Ascending aorta (tissue), 2 donors: ENCODE measurements at regions not wholly inside any gene's neighbourhood (a gene's known extent, or its start where the extent isn't known, plus 50 kb on each side); places are given as distances from the start of the nearest gene placed in this dataset.
"Not testable (repeated sequence)": the region's sequence is repeated elsewhere in the genome, so short reads cannot be mapped to it uniquely, and the experiment has no call there.

ENCODE experiments used
- DNase-seq, 2 donors: peaks; one replicate each; pipeline ENCODE4 v3.0.0-alpha.2; 2019; ENCODE audit warnings: low spot score in 2 of 2
- H3K27ac ChIP-seq, 2 donors: fragments of 200-600 bp; sonication (generic); one replicate each; pipeline ENCODE4 v1.5.1; 2016 to 2017; ENCODE audit warnings: mild to moderate bottlenecking in 1 of 2
- H3K27me3 ChIP-seq: fragments of 200-600 bp; sonication (generic); one replicate; pipeline ENCODE4 v1.5.1; 2017
- H3K36me3 ChIP-seq, 2 donors: fragments of 200-600 bp; sonication (generic); one replicate each; pipeline ENCODE4 v1.5.1; 2016
- H3K4me1 ChIP-seq, 2 donors: fragments of 200-600 bp; sonication (generic); one replicate each; pipeline ENCODE4 v1.5.1; 2016 to 2017; ENCODE audit warnings: mild to moderate bottlenecking in 1 of 2
- H3K4me3 ChIP-seq, 2 donors: fragments of 200-600 bp; sonication (generic); one replicate each; pipeline ENCODE4 v1.5.1; 2016 to 2017; ENCODE audit warnings: mild to moderate bottlenecking in 1 of 2
- H3K9me3 ChIP-seq, 2 donors: fragments of 200-600 bp; sonication (generic); one replicate each; pipeline ENCODE4 v1.5.1; 2016
- CTCF ChIP-seq, 3 experiments: fragments of 200-600 bp in 2 of 3; fragments of 450-650 bp in 1 of 3; sonication (generic) in 2 of 3; IDR thresholded peaks; one replicate each; pipeline ENCODE4 v1.5.1; 2016 to 2019; ENCODE audit warnings: antibody characterized with exemption in 3 of 3, mild to moderate bottlenecking in 1 of 3, moderate library complexity in 1 of 3
- intact Hi-C: fragments of 100-400 bp; cut with DNase I; formaldehyde crosslinking; loops from one replicate; pipeline ENCODE4 v1.15.1; 2023

- intact Hi-C loops, result no loop called here
- no peak for TF ChIP-seq CTCF (IDR thresholded peaks at IDR 0.05)
- H3K36me3 ChIP-seq, result no peaks in the 10 kb centered on the region
- H3K27ac ChIP-seq, result no peak overlapping the region
- no peak overlapping the region for H3K4me3 ChIP-seq
- H3K9me3 ChIP-seq, result no peaks in the 10 kb centered on the region
- H3K27me3 ChIP-seq, result no peaks in the 10 kb centered on the region
- DNase-seq, result no peak
- H3K4me1 ChIP-seq, result no peaks in the 10 kb centered on the region
Observed at GRCh38 chr21:14670409-14670808, 124.3 kb upstream of the SAMSN1 start.

- H3K36me3 ChIP-seq, intact Hi-C loops, H3K4me1 ChIP-seq, H3K4me3 ChIP-seq, H3K27me3 ChIP-seq, H3K27ac ChIP-seq, DNase-seq, H3K9me3 ChIP-seq: not testable (repeated sequence)
Observed at GRCh38 chr21:14669092-14669491, 123.0 kb upstream of the SAMSN1 start.

GRCh38 chr21:14657241-14658008, 111.3 kb upstream of the SAMSN1 start:
- intact Hi-C loops, result no loop called here
- no peak for DNase-seq
- H3K4me3 ChIP-seq, result no peak overlapping the region
- no peak for TF ChIP-seq CTCF (IDR thresholded peaks at IDR 0.05)
- H3K27me3 ChIP-seq, result no peaks in the 10 kb centered on the region
- H3K9me3 ChIP-seq, result no peaks in the 10 kb centered on the region
- H3K4me1 ChIP-seq, result no peaks in the 10 kb centered on the region
- no peak overlapping the region for H3K27ac ChIP-seq
- H3K36me3 ChIP-seq, result no peaks in the 10 kb centered on the region

- no peak for TF ChIP-seq CTCF (IDR thresholded peaks at IDR 0.05)
- H3K36me3 ChIP-seq, result no peaks in the 10 kb centered on the region
- no peak for DNase-seq
- intact Hi-C loops, result no loop called here
- no peaks in the 10 kb centered on the region for H3K4me1 ChIP-seq
- no peaks in the 10 kb centered on the region for H3K27me3 ChIP-seq
- H3K4me3 ChIP-seq, result no peak overlapping the region
- no peak overlapping the region for H3K27ac ChIP-seq
- peaks cover 0 to 8% of the 10 kb centered on the region in 2 donors for H3K9me3 ChIP-seq
Observed at GRCh38 chr21:14646893-14647292, 100.8 kb upstream of the SAMSN1 start.

GRCh38 chr21:14645702-14646101, 99.6 kb upstream of the SAMSN1 start:
- peaks cover 0 to 8% of the 10 kb centered on the region in 2 donors for H3K9me3 ChIP-seq
- H3K27ac ChIP-seq, result no peak overlapping the region
- DNase-seq, result no peak
- intact Hi-C loops, result no loop called here
- no peaks in the 10 kb centered on the region for H3K36me3 ChIP-seq
- H3K4me1 ChIP-seq, result no peaks in the 10 kb centered on the region
- no peaks in the 10 kb centered on the region for H3K27me3 ChIP-seq
- no peak overlapping the region for H3K4me3 ChIP-seq
- TF ChIP-seq CTCF (IDR thresholded peaks at IDR 0.05), result no peak

GRCh38 chr21:14632359-14632758, 86.2 kb upstream of the SAMSN1 start:
- no peak for DNase-seq
- Histone ChIP-seq H3K27ac (no peak overlapping the region), H3K36me3 (no peaks in the 10 kb centered on the region), H3K4me3 (no peak overlapping the region), H3K4me1 (no peaks in the 10 kb centered on the region), H3K27me3 (no peaks in the 10 kb centered on the region), H3K9me3 (no peaks in the 10 kb centered on the region)
- TF ChIP-seq CTCF (IDR thresholded peaks at IDR 0.05), result no peak
- intact Hi-C loops, result no loop called here
